Motor neuron (in vitro differentiated cells): ENCODE measurements at regions not wholly inside any gene's neighbourhood (a gene's known extent, or its start where the extent isn't known, plus 50 kb on each side); places are given as distances from the start of the nearest gene placed in this dataset.
A peak's percentile ranks its signal among the peaks of the same experiment; 100 is the strongest.

Experiments
- ATAC-seq, 8 experiments: fragments of 200-7000 bp; cut with Tn5 transposase; replicated peaks in 6 of 8; 2 replicates each; pipeline ENCODE4 v1.8.0; 2021; ENCODE audit warnings: mild to moderate bottlenecking in 8 of 8, moderate library complexity in 8 of 8
- H3K27ac ChIP-seq, 2 donors: fragments of 250-450 bp; sonication (Bioruptor Pico); 2 replicates each; pipeline ENCODE4 v1.9.0; 2021; ENCODE audit warnings: antibody characterized with exemption in 2 of 2, mild to moderate bottlenecking in 2 of 2, moderate library complexity in 1 of 2
- H3K4me1 ChIP-seq, 2 donors: fragments of 250-450 bp; sonication (Bioruptor Pico); replicated peaks in 1 of 2; 2 replicates each; pipeline ENCODE4 v1.6.1; 2021; ENCODE audit warnings: antibody characterized with exemption in 2 of 2, mild to moderate bottlenecking in 2 of 2, moderate library complexity in 1 of 2
- H3K4me3 ChIP-seq, 5 donors: fragments of 250-450 bp; sonication (Bioruptor Pico); 2 replicates each; pipeline ENCODE4 v1.9.0; 2021; ENCODE audit warnings: antibody characterized with exemption in 5 of 5, mild to moderate bottlenecking in 5 of 5, moderate library complexity in 4 of 5
- WGBS, 10 experiments: fragments of 450-650 bp; shearing (Covaris generic); methylation state at CpG; one replicate each; pipeline ENCODE4 v1.0.0; 2022; 5-methylcytosine and 5-hydroxymethylcytosine counted together
- in situ Hi-C, 9 experiments: fragments of 400-800 bp; cut with MboI; loops; one replicate each; pipeline ENCODE4 v1.15.0; 2021; ENCODE audit warnings: low sequenced_read_pairs in 9 of 9, low pct_unique_long_range_greater_than_20kb in 2 of 9; ENCODE audit not compliant: unreplicated experiment in 9 of 9

- peaks cover 9 to 10% of the 10 kb centered on the region in 2 donors for H3K4me1 ChIP-seq
- H3K27ac ChIP-seq, result no peak overlapping the region
- in situ Hi-C loops, result no loop called here
- WGBS, 10 experiments, result 33 to 78% (median 56%) methylated on average over 1 to 2 of the region's 2 CpGs; no CpG with 5 or more reads in 2 of the 10 experiments
- no peak overlapping the region for H3K4me3 ChIP-seq
- peak in 4 of 8 experiments; percentile 21 to 61 (median 36) for ATAC-seq
Measured at GRCh38 chr4:17081179-17081578, 182.7 kb upstream of the LDB2 start.

- Histone ChIP-seq H3K27ac (no peak overlapping the region), H3K4me3 (no peak overlapping the region), H3K4me1 (peaks cover 9 to 10% of the 10 kb centered on the region in 2 donors)
- ATAC-seq, result no peak
- WGBS, 10 experiments, result 94 to 100% (median 100%) methylated on average over 1 to 5 of the region's 5 CpGs; no CpG with 5 or more reads in 7 of the 10 experiments
- in situ Hi-C loops, result no loop called here
Measured at GRCh38 chr4:17077105-17077504, 178.7 kb upstream of the LDB2 start.

DNA sequence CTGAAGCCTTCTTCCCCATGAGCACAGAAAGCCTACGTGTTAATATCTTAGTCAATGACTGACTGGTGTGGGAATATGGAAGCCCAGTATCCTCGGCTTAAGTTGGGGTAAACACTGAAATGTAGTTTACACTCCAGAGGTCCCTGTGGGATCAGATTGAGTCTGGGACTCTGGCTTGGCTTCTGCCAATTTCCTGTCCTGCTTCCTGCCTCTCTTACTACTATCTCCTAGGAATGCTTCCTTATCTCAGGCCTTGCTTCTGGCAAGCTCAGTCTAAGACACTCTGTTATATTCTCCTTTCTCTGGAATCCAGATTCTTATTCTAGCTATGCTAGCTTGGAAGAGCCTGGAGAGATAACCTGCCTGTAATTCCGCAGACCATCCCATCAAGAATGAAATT is 174.0 kb upstream of the LDB2 start:
- in situ Hi-C loops, result no loop called here
- WGBS, 10 experiments, result 17 to 100% (median 100%) methylated on average over 1 to 3 of the region's 3 CpGs; no CpG with 5 or more reads in 1 of the 10 experiments
- no peak for ATAC-seq
- H3K4me3 ChIP-seq, result no peak overlapping the region
- no peaks in the 10 kb centered on the region for H3K4me1 ChIP-seq
- no peak overlapping the region for H3K27ac ChIP-seq

DNA sequence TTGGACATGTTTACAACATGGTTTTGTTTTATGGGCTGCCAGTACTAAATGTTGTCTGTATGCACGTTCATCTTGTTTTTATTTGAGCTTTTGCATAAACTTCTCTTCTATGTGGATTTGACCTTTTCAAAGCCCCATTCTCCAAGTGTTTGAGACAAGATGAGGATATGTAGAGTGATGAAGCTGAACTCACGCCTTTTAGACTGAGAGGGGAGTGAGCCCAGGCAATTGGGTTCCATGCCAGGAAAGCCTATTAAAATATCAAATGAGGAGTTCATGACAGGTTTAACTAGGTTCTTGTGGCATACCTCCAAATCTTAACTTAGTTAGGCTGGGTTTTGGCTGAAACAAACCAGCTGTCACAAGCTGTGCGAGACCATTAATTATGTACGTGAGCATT is 170.4 kb upstream of the LDB2 start:
- in situ Hi-C loops, result no loop called here
- peak in 2 of 8 experiments; percentile 45 to 63 for ATAC-seq

GRCh38 chr4:17068392-17068791 is 169.9 kb upstream of the LDB2 start:
- in situ Hi-C loops, result no loop called here
- peak in 2 of 8 experiments; percentile 83 to 85 for ATAC-seq
- 0 to 100% (median 79%) methylated on average over 1 to 2 of the region's 2 CpGs for WGBS, 10 experiments
- H3K4me3 ChIP-seq, result no peak overlapping the region
- no peak overlapping the region for H3K27ac ChIP-seq
- no peaks in the 10 kb centered on the region for H3K4me1 ChIP-seq

More for the DNA sequence above, 170.4 kb upstream of the LDB2 start:
- Histone ChIP-seq H3K4me1 (no peaks in the 10 kb centered on the region), H3K27ac (no peak overlapping the region), H3K4me3 (no peak overlapping the region)
- WGBS, 10 experiments, result 21 to 89% (median 77%) methylated on average over 1 to 4 of the region's 4 CpGs; no CpG with 5 or more reads in 4 of the 10 experiments

GRCh38 chr4:17066972-17067371 is 168.5 kb upstream of the LDB2 start:
- no peaks in the 10 kb centered on the region for H3K4me1 ChIP-seq
- no peak overlapping the region for H3K4me3 ChIP-seq
- WGBS, 10 experiments, result 0 to 100% (median 72%) methylated on average over 1 to 4 of the region's 4 CpGs
- no peak overlapping the region for H3K27ac ChIP-seq
- in situ Hi-C loops, result no loop called here
- ATAC-seq, result peak in 5 of 8 experiments; percentile 38 to 76 (median 67)

DNA sequence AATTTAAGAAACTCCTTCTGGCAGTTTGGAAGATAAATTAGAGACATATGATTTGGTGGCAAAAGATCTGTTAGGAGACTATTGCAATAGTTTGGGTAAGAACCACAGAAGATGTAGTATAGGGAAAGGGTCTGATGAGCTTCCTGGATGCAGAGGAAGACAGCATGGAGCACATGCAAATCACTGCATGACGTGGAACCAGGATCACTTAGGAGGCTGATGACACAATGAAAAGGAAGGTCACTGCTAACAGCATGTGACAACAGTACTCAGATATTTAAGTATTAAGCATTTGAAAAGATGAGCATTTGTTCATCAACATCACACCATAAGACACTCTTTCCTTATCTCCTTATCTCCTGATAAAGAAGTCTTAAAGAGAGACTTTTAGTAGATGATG is 167.8 kb upstream of the LDB2 start:
- Histone ChIP-seq H3K27ac (no peak overlapping the region), H3K4me3 (no peak overlapping the region), H3K4me1 (no peaks in the 10 kb centered on the region)
- in situ Hi-C loops, result no loop called here
- ATAC-seq, result no peak
- WGBS, 10 experiments, result 0 to 71% (median 33%) methylated on average over 1 of the region's 1 CpG; no CpG with 5 or more reads in 1 of the 10 experiments

GRCh38 chr4:17065821-17066220 is 167.4 kb upstream of the LDB2 start:
- WGBS, 10 experiments, result 9 to 92% (median 76%) methylated on average over 1 to 2 of the region's 2 CpGs; no CpG with 5 or more reads in 2 of the 10 experiments
- H3K27ac ChIP-seq, result no peak overlapping the region
- no peak overlapping the region for H3K4me3 ChIP-seq
- H3K4me1 ChIP-seq, result no peaks in the 10 kb centered on the region
- ATAC-seq, result no peak
- in situ Hi-C loops, result no loop called here

- 74 to 100% (median 83%) methylated on average over 1 to 4 of the region's 4 CpGs; no CpG with 5 or more reads in 2 of the 10 experiments for WGBS, 10 experiments
- no peak for ATAC-seq
- H3K4me1 ChIP-seq, result no peaks in the 10 kb centered on the region
Measured at GRCh38 chr4:17064959-17065358, 166.5 kb upstream of the LDB2 start.

DNA sequence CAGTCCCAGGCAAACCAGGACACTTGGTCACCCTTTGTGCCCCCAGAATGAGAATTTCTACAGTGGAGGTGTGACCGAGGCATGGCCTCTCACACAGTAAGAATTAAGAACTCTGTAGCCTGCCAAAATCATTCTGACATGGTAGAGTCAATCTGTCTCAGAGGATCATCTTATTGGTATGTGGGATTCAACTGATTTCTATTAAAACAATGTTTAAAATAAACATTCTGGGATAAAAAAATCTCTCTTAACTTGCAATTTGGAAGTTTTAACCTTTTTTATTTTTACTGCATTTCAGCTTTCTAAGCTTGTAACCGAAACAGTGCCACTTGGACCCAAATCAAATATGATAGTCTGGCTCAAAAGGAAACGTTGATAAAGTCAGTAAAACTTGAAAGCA is 165.4 kb upstream of the LDB2 start:
- Histone ChIP-seq H3K4me3 (no peak overlapping the region), H3K4me1 (no peaks in the 10 kb centered on the region), H3K27ac (no peak overlapping the region)
- in situ Hi-C loops, result no loop called here
- 25 to 94% (median 80%) methylated on average over 1 to 3 of the region's 3 CpGs; no CpG with 5 or more reads in 3 of the 10 experiments for WGBS, 10 experiments
- ATAC-seq, result no peak

More at GRCh38 chr4:17064959-17065358, 166.5 kb upstream of the LDB2 start:
- in situ Hi-C loops, result no loop called here
- Histone ChIP-seq H3K4me3 (no peak overlapping the region), H3K27ac (no peak overlapping the region)

DNA sequence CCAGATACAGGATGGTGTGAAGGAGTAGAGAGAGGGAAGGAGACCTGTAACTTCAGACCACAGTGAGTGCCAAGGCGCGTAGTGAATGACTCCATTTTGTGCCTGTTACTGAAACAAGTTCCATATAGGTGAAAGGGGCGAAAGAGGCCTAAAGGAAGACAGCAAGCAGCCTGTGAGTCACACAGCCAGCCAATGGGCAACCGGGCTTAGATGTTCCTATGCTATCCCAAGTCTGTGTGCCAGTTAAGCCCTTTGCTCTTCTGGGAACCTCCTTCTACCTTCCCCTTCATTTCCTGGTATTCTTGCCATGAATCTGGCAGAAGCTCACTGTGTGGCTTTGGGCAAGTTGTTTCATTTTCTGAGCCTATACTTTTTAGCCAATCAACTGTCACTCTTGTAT is 161.8 kb upstream of the LDB2 start:
- H3K4me3 ChIP-seq, result no peak overlapping the region
- in situ Hi-C loops, result no loop called here
- WGBS, 10 experiments, result 70 to 100% (median 100%) methylated on average over 1 to 4 of the region's 4 CpGs; no CpG with 5 or more reads in 3 of the 10 experiments

GRCh38 chr4:17058916-17059741 is 160.7 kb upstream of the LDB2 start:
- H3K27ac ChIP-seq, result no peak overlapping the region
- WGBS, 10 experiments, result 0 to 90% (median 65%) methylated on average over 1 to 8 of the region's 10 CpGs
- H3K4me3 ChIP-seq, result no peak overlapping the region
- peak in 3 of 8 experiments; percentile 51 to 77 (median 58) for ATAC-seq
- in situ Hi-C loops, result no loop called here
- no peaks in the 10 kb centered on the region for H3K4me1 ChIP-seq

More for the DNA sequence above, 161.8 kb upstream of the LDB2 start:
- ATAC-seq, result no peak
- no peak overlapping the region for H3K27ac ChIP-seq
- no peaks in the 10 kb centered on the region for H3K4me1 ChIP-seq

- Histone ChIP-seq H3K4me3 (no peak overlapping the region), H3K27ac (no peak overlapping the region), H3K4me1 (no peaks in the 10 kb centered on the region)
- 0 to 100% (median 80%) methylated on average over 1 to 3 of the region's 4 CpGs; no CpG with 5 or more reads in 2 of the 10 experiments for WGBS, 10 experiments
- in situ Hi-C loops, result no loop called here
- peak in 4 of 8 experiments; percentile 11 to 92 (median 54) for ATAC-seq
Measured at GRCh38 chr4:17058536-17058915, 160.1 kb upstream of the LDB2 start.
